MCF 10A (cell line): ENCODE measurements at regions not wholly inside any gene's neighbourhood (a gene's known extent, or its start where the extent isn't known, plus 50 kb on each side); places are given as distances from the start of the nearest gene placed in this dataset.

Source experiments
- BruUV-seq: library from RNA; stranded (reverse); fragments of 400-500 nt; replicated peaks from 2 replicates; lab custom pipeline; 2021; lab: Mats Ljungman, UMichigan
- CTCF ChIA-PET: fragments of 300-600 bp; sonication (Branson Sonifier 250); formaldehyde crosslinking; extraction: SDS; loops from one replicate; lab custom pipeline; 2021; ENCODE audit warnings: antibody characterized with exemption, inconsistent platforms; lab: Yijun Ruan, JAX
- POLR2A ChIA-PET: fragments of 300-600, 350-650 bp; sonication (Branson Sonifier 250); formaldehyde crosslinking; extraction: SDS; loops from one replicate; lab custom pipeline; 2020; ENCODE audit warnings: antibody characterized with exemption, inconsistent platforms; lab: Yijun Ruan, JAX
- DNase-seq: peaks from one replicate; pipeline ENCODE4 v3.0.0-alpha.2; 2018; ENCODE audit not compliant: unreplicated experiment
- H3K27ac Mint-ChIP-seq: one replicate; pipeline ENCODE4 v1.8.0; 2022; ENCODE audit warnings: mild to moderate bottlenecking, low read depth, mixed read lengths; ENCODE audit not compliant: unreplicated experiment
- H3K27me3 Mint-ChIP-seq: one replicate; pipeline ENCODE4 v1.8.0; 2022; ENCODE audit warnings: mixed read lengths; ENCODE audit not compliant: insufficient read depth, unreplicated experiment
- H3K36me3 Mint-ChIP-seq: one replicate; pipeline ENCODE4 v1.8.0; 2022; ENCODE audit warnings: mild to moderate bottlenecking, moderate library complexity, mixed read lengths; ENCODE audit not compliant: insufficient read depth, unreplicated experiment
- H3K4me1 Mint-ChIP-seq: one replicate; pipeline ENCODE4 v1.8.0; 2022; ENCODE audit warnings: mixed read lengths; ENCODE audit not compliant: insufficient read depth, unreplicated experiment
- H3K4me3 Mint-ChIP-seq: one replicate; pipeline ENCODE4 v1.8.0; 2022; ENCODE audit warnings: mild to moderate bottlenecking, moderate library complexity, mixed read lengths; ENCODE audit not compliant: unreplicated experiment
- H3K9me3 Mint-ChIP-seq: one replicate; pipeline ENCODE4 v1.8.0; 2022; ENCODE audit warnings: mixed read lengths; ENCODE audit not compliant: unreplicated experiment
- CTCF ChIP-seq: fragments of 200-600 bp; IDR thresholded peaks from one replicate; pipeline ENCODE4 v1.8.0; 2022; ENCODE audit warnings: antibody characterized with exemption, mild to moderate bottlenecking; ENCODE audit not compliant: unreplicated experiment
- intact Hi-C: fragments of 100-400 bp; cut with micrococcal nuclease; formaldehyde crosslinking; loops from 2 replicates; pipeline ENCODE4 v1.14.1; 2022

GRCh38 chr11:26806219-26806618 lies 84.4 kb upstream of the SLC5A12 start:
- H3K27ac Mint-ChIP-seq = no peak overlapping the region
- ChIA-PET CTCF (interaction anchor here (1.1 to 1.2 kb wide), 2 partner anchors 142 to 352 kb away, joined by 3 read pairs; no protein-coding TSS in a partner anchor), POLR2A (interaction anchor here (0.9 kb wide), 1 partner anchor 14 kb away, joined by 3 read pairs; no protein-coding TSS in a partner anchor)
- no TSS peak for BruUV-seq
- no peaks in the 10 kb centered on the region for H3K27me3 Mint-ChIP-seq
- no peak overlapping the region for H3K4me3 Mint-ChIP-seq
- H3K4me1 Mint-ChIP-seq = no peaks in the 10 kb centered on the region
- intact Hi-C loops = no loop called here
- DNase-seq = peak; percentile 5
- H3K9me3 Mint-ChIP-seq = peaks cover 8% of the 10 kb centered on the region
- no peak for TF ChIP-seq CTCF
- H3K36me3 Mint-ChIP-seq = no peaks in the 10 kb centered on the region

GRCh38 chr11:26820739-26821138 lies 98.9 kb upstream of the SLC5A12 start:
- H3K9me3 Mint-ChIP-seq = peaks cover 20% of the 10 kb centered on the region
- H3K27ac Mint-ChIP-seq = peak overlapping the region; percentile 40
- H3K27me3 Mint-ChIP-seq = no peaks in the 10 kb centered on the region
- ChIA-PET CTCF (interaction anchor here (0.5 kb wide), 1 partner anchor 43 kb away, joined by 3 read pairs; no protein-coding TSS in a partner anchor), POLR2A (interaction anchor here (0.7 to 2.0 kb wide), 8 partner anchors 10 to 127 kb away, joined by 3 to 6 read pairs (median 3); no protein-coding TSS in a partner anchor)
- H3K4me3 Mint-ChIP-seq = no peak overlapping the region
- peaks cover 14% of the 10 kb centered on the region for H3K4me1 Mint-ChIP-seq
- TF ChIP-seq CTCF = no peak
- no TSS peak for BruUV-seq
- intact Hi-C loops = loop anchor here (5.0 to 10.0 kb wide), 2 partner anchors 43 to 174 kb away; partner anchors contain the start of gene FIBIN
- H3K36me3 Mint-ChIP-seq = peaks cover 6% of the 10 kb centered on the region
- DNase-seq = peak; percentile 82

- no peak overlapping the region for H3K4me3 Mint-ChIP-seq
- H3K27me3 Mint-ChIP-seq = no peaks in the 10 kb centered on the region
- no TSS peak for BruUV-seq
- peaks cover 7% of the 10 kb centered on the region for H3K4me1 Mint-ChIP-seq
- no peak for TF ChIP-seq CTCF
- ChIA-PET CTCF (no interaction called here), POLR2A (no interaction called here)
- no peak for DNase-seq
- no peak overlapping the region for H3K27ac Mint-ChIP-seq
- intact Hi-C loops = loop anchor here (5.0 to 10.0 kb wide), 2 partner anchors 47 to 171 kb away; partner anchors contain the start of gene FIBIN
- H3K36me3 Mint-ChIP-seq = peaks cover 6% of the 10 kb centered on the region
- H3K9me3 Mint-ChIP-seq = peaks cover 20% of the 10 kb centered on the region
Observed at GRCh38 chr11:26823963-26824362, 102.1 kb upstream of the SLC5A12 start.

- intact Hi-C loops = loop anchor here (10.0 kb wide), 1 partner anchor 167 kb away; the partner anchor contains the start of gene FIBIN
- peaks cover 20% of the 10 kb centered on the region for H3K9me3 Mint-ChIP-seq
- POLR2A ChIA-PET = no interaction called here
- no peak overlapping the region for H3K27ac Mint-ChIP-seq
- no peaks in the 10 kb centered on the region for H3K27me3 Mint-ChIP-seq
- no peaks in the 10 kb centered on the region for H3K4me1 Mint-ChIP-seq
- no TSS peak for BruUV-seq
- CTCF ChIA-PET = interaction anchor here (0.7 kb wide), 1 partner anchor 33 kb away, joined by 3 read pairs; no protein-coding TSS in a partner anchor
- TF ChIP-seq CTCF = no peak
- peaks cover 6% of the 10 kb centered on the region for H3K36me3 Mint-ChIP-seq
- no peak overlapping the region for H3K4me3 Mint-ChIP-seq
- no peak for DNase-seq
Observed at GRCh38 chr11:26827567-26828081, 105.8 kb upstream of the SLC5A12 start.
